ENCODE measurements at regions not wholly inside any gene's neighbourhood (a gene's known extent, or its start where the extent isn't known, plus 50 kb on each side); places are given as distances from the start of the nearest gene placed in this dataset.

DNA sequence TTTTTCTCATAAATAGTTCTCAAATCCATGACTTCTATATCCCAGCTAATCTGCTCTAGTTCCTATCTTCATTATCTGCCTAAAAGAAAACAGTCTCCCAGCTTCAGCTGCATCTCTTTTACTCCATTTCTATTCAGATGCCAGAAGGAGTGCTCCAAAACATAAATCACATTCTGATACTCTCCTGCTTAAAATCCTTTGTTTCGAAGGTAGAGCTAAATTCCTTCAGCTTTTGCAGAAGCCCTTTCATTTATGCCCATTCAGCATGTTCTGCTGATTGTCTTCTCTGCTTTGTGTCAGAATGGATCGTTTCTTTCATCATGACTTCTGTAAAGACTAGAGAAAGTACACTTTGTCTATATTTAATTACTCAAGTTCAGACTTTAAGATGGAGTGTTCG lies 440.1 kb upstream of the SMIM31 start:
- Histone ChIP-seq H3K4me3 (ENCODE audit: low read length in 3 of 3) (no peak overlapping the region), H3K9ac (ENCODE audit: low read length in 3 of 3) (no peak overlapping the region), H3K27me3 (ENCODE audit: control insufficient read depth, insufficient read depth, low read length) (no peaks in the 10 kb centered on the region), H3K27ac (ENCODE audit: low read depth in 2 of 2, low read length in 2 of 2) (no peak overlapping the region), H3K4me1 (ENCODE audit: control insufficient read depth in 2 of 3, insufficient read depth in 2 of 3, low read depth in 1 of 3, low read length in 3 of 3) (no peaks in the 10 kb centered on the region), H3K36me3 (ENCODE audit: control insufficient read depth in 2 of 3, insufficient read depth in 3 of 3, low read length in 3 of 3) (no peaks in the 10 kb centered on the region), H3K9me3 (ENCODE audit: control insufficient read depth in 2 of 3, insufficient read depth in 1 of 3, low read length in 3 of 3) (peaks cover 0 to 2% (median 0%) of the 10 kb centered on the region in 3 donors)
- TF ChIP-seq, protein P1, sequence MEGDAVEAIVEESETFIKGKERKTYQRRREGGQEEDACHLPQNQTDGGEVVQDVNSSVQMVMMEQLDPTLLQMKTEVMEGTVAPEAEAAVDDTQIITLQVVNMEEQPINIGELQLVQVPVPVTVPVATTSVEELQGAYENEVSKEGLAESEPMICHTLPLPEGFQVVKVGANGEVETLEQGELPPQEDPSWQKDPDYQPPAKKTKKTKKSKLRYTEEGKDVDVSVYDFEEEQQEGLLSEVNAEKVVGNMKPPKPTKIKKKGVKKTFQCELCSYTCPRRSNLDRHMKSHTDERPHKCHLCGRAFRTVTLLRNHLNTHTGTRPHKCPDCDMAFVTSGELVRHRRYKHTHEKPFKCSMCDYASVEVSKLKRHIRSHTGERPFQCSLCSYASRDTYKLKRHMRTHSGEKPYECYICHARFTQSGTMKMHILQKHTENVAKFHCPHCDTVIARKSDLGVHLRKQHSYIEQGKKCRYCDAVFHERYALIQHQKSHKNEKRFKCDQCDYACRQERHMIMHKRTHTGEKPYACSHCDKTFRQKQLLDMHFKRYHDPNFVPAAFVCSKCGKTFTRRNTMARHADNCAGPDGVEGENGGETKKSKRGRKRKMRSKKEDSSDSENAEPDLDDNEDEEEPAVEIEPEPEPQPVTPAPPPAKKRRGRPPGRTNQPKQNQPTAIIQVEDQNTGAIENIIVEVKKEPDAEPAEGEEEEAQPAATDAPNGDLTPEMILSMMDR (IDR thresholded peaks at IDR 0.05; ENCODE audit: borderline replicate concordance, extremely low read depth, insufficient read depth), result no peak
- DNase-seq (no peak), FAIRE-seq (no peak)
- intact Hi-C loops (cut with DNase I), result no loop called here

DNA sequence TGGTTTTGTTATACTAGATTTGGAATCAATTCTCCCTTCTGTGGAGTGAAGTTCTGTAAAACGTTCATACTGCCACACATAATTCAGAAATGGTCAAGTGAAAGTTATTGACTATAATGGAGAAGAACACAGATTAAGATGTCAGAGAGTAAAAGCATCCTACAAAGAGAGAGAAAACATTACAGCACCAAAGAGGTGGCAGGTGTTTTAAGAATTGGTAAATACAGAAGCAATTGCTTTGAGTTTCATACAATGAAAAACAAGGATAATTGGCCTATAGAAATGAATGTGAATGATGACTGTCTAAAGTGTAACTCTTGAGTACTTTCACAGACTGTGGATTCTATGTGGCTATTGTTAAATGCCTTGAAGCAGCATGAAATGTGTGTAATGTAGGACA lies 435.6 kb upstream of the SMIM31 start:
- no peak for FAIRE-seq
- Histone ChIP-seq H3K4me1 (ENCODE audit: control insufficient read depth in 2 of 3, insufficient read depth in 2 of 3, low read depth in 1 of 3, low read length in 3 of 3) (no peaks in the 10 kb centered on the region), H3K9ac (ENCODE audit: low read length in 3 of 3) (no peak overlapping the region), H3K9me3 (ENCODE audit: control insufficient read depth in 2 of 3, insufficient read depth in 1 of 3, low read length in 3 of 3) (peaks cover 0 to 2% (median 0%) of the 10 kb centered on the region in 3 donors), H3K27me3 (ENCODE audit: control insufficient read depth, insufficient read depth, low read length) (no peaks in the 10 kb centered on the region), H3K4me3 (ENCODE audit: low read length in 3 of 3) (no peak overlapping the region), H3K36me3 (ENCODE audit: control insufficient read depth in 2 of 3, insufficient read depth in 3 of 3, low read length in 3 of 3) (no peaks in the 10 kb centered on the region), H3K27ac (ENCODE audit: low read depth in 2 of 2, low read length in 2 of 2) (no peak overlapping the region)
- no peak for DNase-seq
- intact Hi-C loops (cut with DNase I), result no loop called here
- TF ChIP-seq, protein P1 (IDR thresholded peaks at IDR 0.05; ENCODE audit: borderline replicate concordance, extremely low read depth, insufficient read depth), result no peak

- Histone ChIP-seq H3K4me1 (ENCODE audit: control insufficient read depth in 2 of 3, insufficient read depth in 2 of 3, low read depth in 1 of 3, low read length in 3 of 3) (no peaks in the 10 kb centered on the region), H3K36me3 (ENCODE audit: control insufficient read depth in 2 of 3, insufficient read depth in 3 of 3, low read length in 3 of 3) (no peaks in the 10 kb centered on the region), H3K27me3 (ENCODE audit: control insufficient read depth, insufficient read depth, low read length) (no peaks in the 10 kb centered on the region), H3K4me3 (ENCODE audit: low read length in 3 of 3) (no peak overlapping the region), H3K9me3 (ENCODE audit: control insufficient read depth in 2 of 3, insufficient read depth in 1 of 3, low read length in 3 of 3) (no peaks in the 10 kb centered on the region), H3K9ac (ENCODE audit: low read length in 3 of 3) (no peak overlapping the region), H3K27ac (ENCODE audit: low read depth in 2 of 2, low read length in 2 of 2) (no peak overlapping the region)
- DNase-seq, result no peak
- intact Hi-C loops (cut with DNase I), result no loop called here
- TF ChIP-seq, protein P1 (IDR thresholded peaks at IDR 0.05; ENCODE audit: borderline replicate concordance, extremely low read depth, insufficient read depth), result no peak
- no peak for FAIRE-seq
Observed at GRCh38 chr4:164319688-164320087, 434.2 kb upstream of the SMIM31 start.

DNA sequence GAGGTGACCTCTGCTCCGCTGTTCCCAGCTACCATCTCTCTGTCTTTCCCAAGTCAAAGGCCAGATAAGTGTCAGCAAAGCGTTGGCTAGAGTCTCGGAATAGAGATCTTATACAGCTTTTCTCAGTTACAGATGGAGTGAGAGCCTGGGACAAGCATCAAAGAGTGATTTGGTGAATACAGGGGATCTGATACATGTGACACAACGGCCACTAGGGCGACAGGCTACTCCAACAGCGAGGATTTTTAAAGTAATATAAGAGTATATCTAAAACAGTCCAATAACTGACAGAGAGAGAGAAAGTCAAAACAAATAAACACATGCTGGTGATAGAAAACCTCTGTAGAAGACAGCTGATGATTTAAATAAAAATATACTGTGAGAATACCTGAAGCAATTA lies 433.1 kb upstream of the SMIM31 start:
- FAIRE-seq, result no peak
- H3K9me3 ChIP-seq (ENCODE audit: control insufficient read depth in 2 of 3, insufficient read depth in 1 of 3, low read length in 3 of 3), result no peaks in the 10 kb centered on the region
- TF ChIP-seq, protein P1 (IDR thresholded peaks at IDR 0.05; ENCODE audit: borderline replicate concordance, extremely low read depth, insufficient read depth), result no peak
- H3K27me3 ChIP-seq (ENCODE audit: control insufficient read depth, insufficient read depth, low read length), result no peaks in the 10 kb centered on the region
- H3K4me1 ChIP-seq (ENCODE audit: control insufficient read depth in 2 of 3, insufficient read depth in 2 of 3, low read depth in 1 of 3, low read length in 3 of 3), result no peaks in the 10 kb centered on the region
- no peak overlapping the region for H3K4me3 ChIP-seq (ENCODE audit: low read length in 3 of 3)
- no peaks in the 10 kb centered on the region for H3K36me3 ChIP-seq (ENCODE audit: control insufficient read depth in 2 of 3, insufficient read depth in 3 of 3, low read length in 3 of 3)
- H3K9ac ChIP-seq (ENCODE audit: low read length in 3 of 3), result no peak overlapping the region
- no peak for DNase-seq
- intact Hi-C loops (cut with DNase I), result no loop called here
- H3K27ac ChIP-seq (ENCODE audit: low read depth in 2 of 2, low read length in 2 of 2), result no peak overlapping the region
